ENCODE measurements at regions not wholly inside any gene's neighbourhood (a gene's known extent, or its start where the extent isn't known, plus 50 kb on each side); places are given as distances from the start of the nearest gene placed in this dataset.

DNA sequence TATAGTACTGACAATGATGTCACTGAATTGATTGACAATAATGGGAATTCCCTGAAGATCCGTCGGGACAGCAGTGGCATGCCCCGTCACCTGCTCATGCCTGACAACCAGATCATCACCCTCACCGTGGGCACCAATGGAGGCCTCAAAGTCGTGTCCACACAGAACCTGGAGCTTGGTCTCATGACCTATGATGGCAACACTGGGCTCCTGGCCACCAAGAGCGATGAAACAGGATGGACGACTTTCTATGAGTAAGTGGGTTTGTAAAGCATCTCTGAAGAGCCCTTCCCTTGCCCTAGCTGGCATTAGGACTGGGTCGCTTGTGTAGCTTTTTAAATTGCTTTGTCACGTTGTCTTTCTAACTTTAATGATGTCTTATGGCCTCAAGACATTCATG, 72.7 kb upstream of the WWC1 start:
- Mint-ChIP-seq H3K27ac (no peak overlapping the region), H3K4me3 (no peak overlapping the region), H3K9me3 (no peaks in the 10 kb centered on the region), H3K4me1 (peaks cover 0 to 6% (median 0%) of the 10 kb centered on the region in 4 donors), H3K36me3 (no peaks in the 10 kb centered on the region), H3K27me3 (peaks cover 12% of the 10 kb centered on the region)
- Histone ChIP-seq H3K27me3 (ENCODE audit: control insufficient read depth, insufficient read depth, low read length) (no peaks in the 10 kb centered on the region), H3K36me3 (ENCODE audit: control insufficient read depth, insufficient read depth, low read length) (no peaks in the 10 kb centered on the region), H3K4me1 (ENCODE audit: control insufficient read depth, insufficient read depth, low read length, poor library complexity, severe bottlenecking) (no peaks in the 10 kb centered on the region), H3K4me3 (ENCODE audit: low read depth, low read length) (no peak overlapping the region), H3K9me3 (ENCODE audit: control insufficient read depth in 2 of 2, low read length in 2 of 2) (no peaks in the 10 kb centered on the region), H3K27ac (ENCODE audit: insufficient read depth, low read length, poor library complexity, severe bottlenecking) (no peak overlapping the region)
- ATAC-seq (ENCODE audit: low read depth in 2 of 2) (no peak), DNase-seq (no peak)

- no peak for ATAC-seq (ENCODE audit: low read depth in 2 of 2)
- peak overlapping the region in 1 of 4 donors; percentile 82 for H3K4me3 Mint-ChIP-seq
Measured at GRCh38 chr5:168219515-168220410, 71.7 kb upstream of the WWC1 start.

GRCh38 chr5:168224085-168224484, 67.4 kb upstream of the WWC1 start:
- Mint-ChIP-seq H3K4me1 (peaks cover 0 to 22% (median 0%) of the 10 kb centered on the region in 4 donors), H3K36me3 (no peaks in the 10 kb centered on the region), H3K27ac (no peak overlapping the region), H3K9me3 (peaks cover 0 to 5% (median 0%) of the 10 kb centered on the region in 7 donors), H3K4me3 (no peak overlapping the region), H3K27me3 (peaks cover 8% of the 10 kb centered on the region)
- Histone ChIP-seq H3K4me3 (ENCODE audit: low read depth, low read length) (no peak overlapping the region), H3K27me3 (ENCODE audit: control insufficient read depth, insufficient read depth, low read length) (no peaks in the 10 kb centered on the region), H3K36me3 (ENCODE audit: control insufficient read depth, insufficient read depth, low read length) (no peaks in the 10 kb centered on the region), H3K27ac (ENCODE audit: insufficient read depth, low read length, poor library complexity, severe bottlenecking) (no peak overlapping the region), H3K9me3 (ENCODE audit: control insufficient read depth in 2 of 2, low read length in 2 of 2) (no peaks in the 10 kb centered on the region), H3K4me1 (ENCODE audit: control insufficient read depth, insufficient read depth, low read length, poor library complexity, severe bottlenecking) (no peaks in the 10 kb centered on the region)
- no peak for ATAC-seq (ENCODE audit: low read depth in 2 of 2)
- DNase-seq, result no peak

More at GRCh38 chr5:168219515-168220410, 71.7 kb upstream of the WWC1 start:
- Mint-ChIP-seq H3K27me3 (peaks cover 8% of the 10 kb centered on the region), H3K36me3 (no peaks in the 10 kb centered on the region), H3K9me3 (peaks cover 0 to under 1% (median 0%) of the 10 kb centered on the region in 7 donors), H3K27ac (no peak overlapping the region), H3K4me1 (peaks cover 0 to 6% (median 0%) of the 10 kb centered on the region in 4 donors)
- Histone ChIP-seq H3K27ac (ENCODE audit: insufficient read depth, low read length, poor library complexity, severe bottlenecking) (no peak overlapping the region), H3K4me1 (ENCODE audit: control insufficient read depth, insufficient read depth, low read length, poor library complexity, severe bottlenecking) (no peaks in the 10 kb centered on the region), H3K9me3 (ENCODE audit: control insufficient read depth in 2 of 2, low read length in 2 of 2) (no peaks in the 10 kb centered on the region), H3K36me3 (ENCODE audit: control insufficient read depth, insufficient read depth, low read length) (no peaks in the 10 kb centered on the region), H3K4me3 (ENCODE audit: low read depth, low read length) (no peak overlapping the region), H3K27me3 (ENCODE audit: control insufficient read depth, insufficient read depth, low read length) (no peaks in the 10 kb centered on the region)
- peak in 2 of 3 donors; percentile 33 to 59 for DNase-seq

- H3K36me3 ChIP-seq (ENCODE audit: control insufficient read depth, insufficient read depth, low read length), result no peaks in the 10 kb centered on the region
- H3K4me1 ChIP-seq (ENCODE audit: control insufficient read depth, insufficient read depth, low read length, poor library complexity, severe bottlenecking), result no peaks in the 10 kb centered on the region
- Mint-ChIP-seq H3K9me3 (peaks cover 0 to 6% (median 0%) of the 10 kb centered on the region in 7 donors), H3K4me1 (peaks cover 0 to 17% (median 0%) of the 10 kb centered on the region in 4 donors), H3K4me3 (no peak overlapping the region), H3K27me3 (peaks cover 7% of the 10 kb centered on the region), H3K36me3 (peaks cover under 1% of the 10 kb centered on the region), H3K27ac (no peak overlapping the region)
- no peaks in the 10 kb centered on the region for H3K27me3 ChIP-seq (ENCODE audit: control insufficient read depth, insufficient read depth, low read length)
- no peak overlapping the region for H3K4me3 ChIP-seq (ENCODE audit: low read depth, low read length)
- DNase-seq (no peak), ATAC-seq (ENCODE audit: low read depth in 2 of 2) (no peak)
- H3K9me3 ChIP-seq (ENCODE audit: control insufficient read depth in 2 of 2, low read length in 2 of 2), result no peaks in the 10 kb centered on the region
- H3K27ac ChIP-seq (ENCODE audit: insufficient read depth, low read length, poor library complexity, severe bottlenecking), result no peak overlapping the region
Measured at GRCh38 chr5:168226012-168226411, 65.4 kb upstream of the WWC1 start.

DNA sequence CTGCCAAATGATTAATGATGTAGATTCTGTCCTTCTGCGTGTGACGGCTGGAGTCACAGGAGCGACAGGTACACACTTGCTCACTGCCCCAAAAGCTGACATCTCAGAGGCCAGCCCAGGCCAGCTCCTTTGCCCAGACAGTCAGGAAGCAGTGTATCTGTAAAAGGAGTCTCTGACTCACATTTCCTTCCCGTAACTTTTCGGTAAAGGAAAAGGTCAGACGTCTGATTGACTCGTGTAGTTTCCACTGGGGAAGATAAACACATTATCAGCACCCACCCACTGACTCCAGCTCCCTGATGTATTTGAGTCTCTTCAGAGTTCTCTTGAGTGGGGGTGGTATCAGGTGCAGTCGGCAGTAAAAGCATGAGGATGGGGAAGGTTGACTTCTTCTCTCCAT, 64.4 kb upstream of the WWC1 start:
- no peak overlapping the region for H3K27ac ChIP-seq (ENCODE audit: insufficient read depth, low read length, poor library complexity, severe bottlenecking)
- no peaks in the 10 kb centered on the region for H3K4me1 ChIP-seq (ENCODE audit: control insufficient read depth, insufficient read depth, low read length, poor library complexity, severe bottlenecking)
- no peaks in the 10 kb centered on the region for H3K36me3 ChIP-seq (ENCODE audit: control insufficient read depth, insufficient read depth, low read length)
- H3K27me3 ChIP-seq (ENCODE audit: control insufficient read depth, insufficient read depth, low read length), result no peaks in the 10 kb centered on the region
- peaks cover 8% of the 10 kb centered on the region for H3K27me3 Mint-ChIP-seq
- peaks cover 0 to 17% (median 0%) of the 10 kb centered on the region in 4 donors for H3K4me1 Mint-ChIP-seq
- peaks cover 0 to 9% (median 0%) of the 10 kb centered on the region in 7 donors for H3K9me3 Mint-ChIP-seq
- H3K9me3 ChIP-seq (ENCODE audit: control insufficient read depth in 2 of 2, low read length in 2 of 2), result no peaks in the 10 kb centered on the region
- no peak overlapping the region for H3K27ac Mint-ChIP-seq
- DNase-seq (no peak), ATAC-seq (ENCODE audit: low read depth in 2 of 2) (no peak)
- peaks cover 3% of the 10 kb centered on the region for H3K36me3 Mint-ChIP-seq
- peak overlapping the region in 1 of 4 donors; percentile 30 for H3K4me3 Mint-ChIP-seq
- no peak overlapping the region for H3K4me3 ChIP-seq (ENCODE audit: low read depth, low read length)

GRCh38 chr5:168227973-168228615, 63.4 kb upstream of the WWC1 start:
- Mint-ChIP-seq H3K36me3 (peaks cover 3% of the 10 kb centered on the region), H3K27me3 (peaks cover 8% of the 10 kb centered on the region), H3K4me1 (peaks cover 0 to 17% (median 0%) of the 10 kb centered on the region in 4 donors), H3K4me3 (peak overlapping the region in 2 of 4 donors; percentile 26 to 48), H3K9me3 (peaks cover 0 to 9% (median 0%) of the 10 kb centered on the region in 7 donors), H3K27ac (peak overlapping the region in 1 of 3 donors; percentile 68)
- H3K4me1 ChIP-seq (ENCODE audit: control insufficient read depth, insufficient read depth, low read length, poor library complexity, severe bottlenecking), result no peaks in the 10 kb centered on the region
- H3K36me3 ChIP-seq (ENCODE audit: control insufficient read depth, insufficient read depth, low read length), result no peaks in the 10 kb centered on the region
- DNase-seq (peak in 1 of 3 donors; percentile 26), ATAC-seq (ENCODE audit: low read depth in 2 of 2) (no peak)
- H3K27me3 ChIP-seq (ENCODE audit: control insufficient read depth, insufficient read depth, low read length), result no peaks in the 10 kb centered on the region
- H3K9me3 ChIP-seq (ENCODE audit: control insufficient read depth in 2 of 2, low read length in 2 of 2), result no peaks in the 10 kb centered on the region
- peak overlapping the region; percentile 43 for H3K4me3 ChIP-seq (ENCODE audit: low read depth, low read length)
- H3K27ac ChIP-seq (ENCODE audit: insufficient read depth, low read length, poor library complexity, severe bottlenecking), result no peak overlapping the region

DNA sequence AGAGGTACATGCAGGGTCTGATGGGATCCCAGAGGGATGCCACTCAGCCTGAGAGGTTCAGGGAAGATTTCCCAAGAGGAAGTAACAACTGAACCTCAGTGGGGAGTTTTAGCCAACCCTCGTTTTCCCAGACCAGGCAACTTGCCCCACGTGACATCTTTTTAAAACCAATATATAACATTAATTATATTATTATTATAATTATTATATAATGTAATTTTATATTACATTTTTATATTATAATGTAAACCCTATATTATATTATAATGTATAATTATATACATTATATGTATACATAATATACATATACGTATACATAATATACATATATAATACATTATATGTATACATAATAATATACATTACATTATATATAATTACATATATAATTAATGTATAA, 62.8 kb upstream of the WWC1 start:
- ATAC-seq (ENCODE audit: low read depth in 2 of 2) (no peak), DNase-seq (no peak)
- no peaks in the 10 kb centered on the region for H3K9me3 ChIP-seq (ENCODE audit: control insufficient read depth in 2 of 2, low read length in 2 of 2)
- no peak overlapping the region for H3K27ac ChIP-seq (ENCODE audit: insufficient read depth, low read length, poor library complexity, severe bottlenecking)
- Mint-ChIP-seq H3K27ac (peak overlapping the region in 1 of 3 donors; percentile 68), H3K9me3 (peaks cover 0 to 9% (median 0%) of the 10 kb centered on the region in 7 donors), H3K4me3 (no peak overlapping the region), H3K27me3 (peaks cover 8% of the 10 kb centered on the region), H3K4me1 (peaks cover 0 to 17% (median 0%) of the 10 kb centered on the region in 4 donors), H3K36me3 (peaks cover 3% of the 10 kb centered on the region)
- no peaks in the 10 kb centered on the region for H3K4me1 ChIP-seq (ENCODE audit: control insufficient read depth, insufficient read depth, low read length, poor library complexity, severe bottlenecking)
- H3K4me3 ChIP-seq (ENCODE audit: low read depth, low read length), result peak overlapping the region; percentile 43
- no peaks in the 10 kb centered on the region for H3K27me3 ChIP-seq (ENCODE audit: control insufficient read depth, insufficient read depth, low read length)
- no peaks in the 10 kb centered on the region for H3K36me3 ChIP-seq (ENCODE audit: control insufficient read depth, insufficient read depth, low read length)
